NCI-H69 (cell line): ENCODE measurements at regions not wholly inside any gene's neighbourhood (a gene's known extent, or its start where the extent isn't known, plus 50 kb on each side); places are given as distances from the start of the nearest gene placed in this dataset.

Source experiments
- DNase-seq: peaks from one replicate; lab custom pipeline; 2025; lab: John Stamatoyannopoulos, UW

DNA sequence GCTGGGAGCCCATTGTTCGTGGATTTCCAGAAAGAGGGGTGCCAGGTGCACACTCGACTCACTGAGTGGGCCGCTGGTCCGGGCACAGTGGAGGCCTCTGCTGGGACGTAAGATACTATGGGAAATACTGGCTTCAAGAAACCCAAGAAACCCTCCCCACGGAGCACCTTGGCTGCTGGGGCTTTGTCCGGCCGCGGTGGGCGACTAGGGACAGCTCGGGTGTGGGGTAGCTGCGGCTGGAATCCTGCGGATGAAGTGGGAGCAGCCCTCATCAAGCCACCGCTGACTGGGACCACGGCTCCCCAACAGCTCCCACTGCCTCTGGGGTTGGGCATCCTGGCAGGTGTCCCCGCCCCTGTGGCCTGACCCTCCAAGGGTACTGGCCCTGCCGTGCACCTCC, 69.5 kb upstream of the GATA5 start:
- no peak for DNase-seq

DNA sequence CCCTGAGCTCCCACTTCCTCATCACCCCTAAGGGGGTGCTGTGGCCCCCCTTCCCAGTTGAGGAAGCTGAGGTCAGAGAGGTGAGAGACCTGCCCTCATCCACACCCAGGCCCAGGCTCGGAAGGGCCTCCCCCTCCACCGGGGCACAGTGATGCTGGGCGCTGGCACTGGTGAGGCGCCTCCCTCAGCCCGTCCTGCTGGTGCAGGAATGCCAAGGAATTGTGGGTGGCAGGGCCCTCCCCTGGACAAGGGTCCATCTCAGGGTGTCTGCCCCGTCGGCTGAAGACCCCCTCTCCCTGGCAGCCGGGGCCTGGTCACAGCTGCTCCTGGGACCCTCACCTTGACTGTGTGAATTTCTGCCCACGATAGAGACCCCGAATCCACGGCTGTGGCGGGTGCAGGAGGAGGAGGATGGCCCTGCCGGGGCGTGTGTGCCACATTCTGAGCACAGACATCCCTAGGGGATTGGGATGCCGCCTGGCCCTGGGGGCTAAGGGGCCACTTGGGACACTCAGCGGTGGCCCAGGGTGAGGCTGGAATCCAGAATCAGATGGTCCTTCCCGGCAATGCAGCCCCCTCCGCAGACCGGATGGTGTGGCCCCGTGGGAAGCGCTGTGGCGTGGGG, 70.2 kb upstream of the GATA5 start:
- DNase-seq, result no peak

DNA sequence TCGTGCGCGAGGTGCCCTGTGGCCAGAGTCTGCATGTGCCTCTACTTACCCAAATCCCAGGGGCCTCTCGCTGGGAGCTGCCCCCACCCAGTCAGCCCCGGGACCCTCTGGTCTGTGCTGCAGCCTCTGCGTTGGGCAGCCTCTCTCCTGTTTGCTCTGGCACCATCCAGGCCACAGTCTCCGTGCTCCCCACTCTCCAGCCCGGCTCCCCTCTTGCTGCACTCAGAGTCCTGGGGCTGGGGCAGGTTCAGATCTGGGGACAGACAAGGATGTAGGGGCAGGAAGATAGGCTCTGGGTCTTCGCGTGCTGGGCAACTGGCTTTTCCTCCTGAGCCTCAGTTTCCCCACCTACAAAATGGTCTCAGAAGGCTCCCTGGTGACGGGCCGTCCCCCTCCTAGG, 70.8 kb upstream of the GATA5 start:
- DNase-seq, result no peak

DNA sequence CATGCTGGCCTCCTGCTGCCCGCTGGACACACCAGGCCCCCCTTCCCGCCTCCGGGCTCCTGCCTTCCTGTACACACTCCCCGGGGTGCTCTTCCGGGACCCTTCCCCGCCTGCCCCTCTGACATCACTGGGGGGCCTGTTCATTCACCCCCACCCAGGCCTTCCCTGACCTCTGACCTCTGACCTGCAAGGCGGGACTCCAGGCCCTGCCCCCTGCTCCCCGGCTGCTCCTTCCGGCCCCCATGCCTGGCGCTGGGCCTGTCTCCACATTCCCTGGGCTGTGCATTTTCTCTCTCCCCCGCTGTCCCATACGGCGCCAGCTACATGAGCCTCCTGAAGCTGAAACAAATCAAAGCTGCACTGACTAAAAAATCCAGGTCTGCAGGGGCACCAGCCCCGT, 71.6 kb upstream of the GATA5 start:
- no peak for DNase-seq

DNA sequence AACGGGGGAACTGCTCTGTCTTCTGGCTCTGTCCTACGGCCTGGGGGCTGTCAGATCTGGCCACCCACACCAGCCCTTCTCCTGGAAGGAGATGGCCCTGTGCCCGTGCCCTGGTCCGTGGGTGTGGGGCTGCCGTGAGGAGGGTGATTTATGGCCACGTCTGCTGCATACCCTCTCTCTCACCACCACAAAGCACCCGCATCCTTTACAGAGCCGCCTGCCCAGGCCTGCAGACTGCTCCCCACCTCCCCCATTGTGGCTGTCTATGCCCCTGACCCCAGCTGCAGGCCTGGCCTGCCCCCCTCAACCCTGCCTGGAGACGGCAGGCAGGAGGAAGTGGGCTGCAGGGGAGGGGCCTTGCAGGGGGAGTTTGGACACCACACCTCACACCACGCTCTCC, 72.7 kb upstream of the GATA5 start:
- DNase-seq, result no peak

DNA sequence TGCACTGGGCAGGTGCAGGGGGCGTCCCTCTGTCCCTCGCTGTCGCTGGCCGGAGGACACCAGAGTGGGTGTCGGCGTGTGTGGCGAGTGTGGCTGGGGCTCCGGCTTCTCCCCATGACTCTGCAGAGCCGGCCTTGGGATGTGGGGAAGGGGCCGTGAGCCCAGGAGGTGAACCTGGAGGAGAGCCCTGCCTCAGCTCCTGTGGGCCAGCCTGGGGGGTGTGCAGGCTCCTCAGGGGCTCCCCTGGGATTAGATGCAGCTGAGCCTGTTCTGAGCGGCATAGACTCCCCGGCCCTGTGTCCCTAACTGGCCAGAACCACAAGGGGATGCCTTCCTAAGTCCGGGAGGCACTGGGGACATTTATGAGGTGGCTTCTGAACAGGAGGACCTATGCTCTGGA, 73.2 kb upstream of the GATA5 start:
- DNase-seq, result no peak

DNA sequence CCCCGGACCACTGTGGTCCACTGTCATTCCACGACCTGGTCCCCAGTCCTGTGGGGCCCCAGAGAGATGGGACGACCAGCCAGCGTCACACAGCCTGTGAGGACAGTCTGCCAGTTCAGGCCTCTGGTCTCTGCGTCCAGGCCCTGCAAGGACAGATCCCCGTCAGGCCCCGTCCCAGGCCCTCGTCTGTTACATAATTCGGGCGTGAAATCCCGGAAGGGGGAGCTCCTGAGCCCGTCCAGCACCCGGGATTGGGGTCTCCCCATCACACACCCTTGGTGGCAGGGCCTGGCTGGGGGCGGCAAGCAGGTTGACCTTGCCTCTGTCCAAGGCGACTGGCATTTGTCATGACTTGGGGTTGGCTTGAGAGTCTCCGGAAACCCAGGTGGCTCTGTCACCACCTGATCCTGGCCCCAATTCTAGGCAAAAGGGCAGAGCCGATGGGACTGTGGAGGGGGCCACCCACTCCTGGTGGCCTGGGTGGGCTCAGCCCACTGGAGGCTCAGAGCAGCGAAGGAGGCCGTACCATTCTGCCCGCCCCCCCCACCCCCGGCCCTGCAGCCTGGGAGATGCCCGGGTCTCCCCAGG, 73.8 kb upstream of the GATA5 start:
- DNase-seq, result no peak

DNA sequence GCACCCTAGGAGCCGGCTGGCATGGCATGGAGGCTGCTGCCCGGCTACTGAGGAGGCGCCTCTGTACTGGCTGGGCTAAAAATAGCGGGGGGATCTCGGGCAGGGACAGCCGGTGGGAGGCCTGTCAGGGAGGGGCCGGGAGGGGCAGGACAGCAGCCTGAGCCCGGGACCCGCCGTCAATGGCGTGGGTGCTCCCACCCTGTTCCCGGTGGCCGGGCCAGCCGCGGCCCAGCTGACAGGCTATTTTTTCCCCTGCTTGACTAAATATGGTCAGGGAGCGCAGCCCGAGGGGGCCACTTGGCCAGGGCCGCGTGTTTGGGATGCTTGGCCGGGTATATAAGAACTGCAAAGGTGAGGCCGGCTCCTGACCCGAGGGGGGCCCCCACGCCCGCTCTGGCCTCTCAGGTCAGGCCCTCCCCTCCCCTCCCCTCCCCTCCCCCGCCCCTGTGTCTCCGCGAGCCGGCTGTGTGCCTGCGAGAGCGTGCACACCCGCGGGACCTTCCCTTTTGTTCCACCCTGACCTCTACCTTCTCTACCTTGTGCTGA, 74.4 kb upstream of the GATA5 start:
- no peak for DNase-seq

DNA sequence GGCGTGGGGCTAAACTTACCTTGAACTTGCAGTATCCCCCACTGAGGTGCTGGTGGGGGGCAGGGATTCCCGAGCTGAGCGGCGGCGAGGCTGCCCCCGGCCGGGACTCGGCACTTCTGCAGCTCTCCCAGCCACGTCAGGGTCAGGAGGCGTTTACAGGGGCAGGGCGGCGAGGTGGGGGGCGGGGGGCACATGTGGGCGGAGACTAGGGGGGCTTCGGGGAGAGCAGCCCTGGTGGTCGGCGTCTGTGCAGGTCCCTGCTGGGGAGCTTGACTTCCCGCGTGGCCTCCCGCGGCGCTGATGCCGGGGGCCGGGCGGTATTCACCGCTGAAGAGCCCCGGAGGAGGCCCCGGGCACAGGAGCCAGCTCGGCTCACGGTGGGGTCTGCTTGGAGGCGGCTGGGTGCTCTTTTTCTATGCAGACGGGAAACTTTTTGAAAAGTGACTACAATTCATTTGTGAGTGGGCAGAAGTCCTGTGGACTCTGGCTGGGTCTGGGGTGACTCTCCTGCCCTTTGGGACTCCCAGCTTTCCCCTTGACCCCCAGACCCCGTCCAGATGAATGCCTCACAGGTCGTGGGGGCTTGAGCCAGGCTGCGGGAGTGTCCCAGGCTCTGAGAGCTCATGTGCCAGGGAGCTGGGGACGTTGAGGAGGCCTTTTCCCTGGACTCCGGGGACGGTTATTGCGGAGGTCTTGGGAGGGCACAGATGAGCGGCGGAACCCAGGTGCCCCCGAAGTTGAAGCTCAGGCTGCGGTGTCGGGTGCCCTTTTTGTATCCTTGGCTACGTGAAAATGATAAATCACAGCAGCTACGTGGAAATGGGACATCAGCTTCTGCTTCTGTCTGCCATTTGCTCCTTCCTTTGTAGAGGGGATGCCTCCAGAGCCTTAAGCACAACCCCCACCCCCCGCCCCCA, 75.9 kb upstream of the GATA5 start:
- no peak for DNase-seq

DNA sequence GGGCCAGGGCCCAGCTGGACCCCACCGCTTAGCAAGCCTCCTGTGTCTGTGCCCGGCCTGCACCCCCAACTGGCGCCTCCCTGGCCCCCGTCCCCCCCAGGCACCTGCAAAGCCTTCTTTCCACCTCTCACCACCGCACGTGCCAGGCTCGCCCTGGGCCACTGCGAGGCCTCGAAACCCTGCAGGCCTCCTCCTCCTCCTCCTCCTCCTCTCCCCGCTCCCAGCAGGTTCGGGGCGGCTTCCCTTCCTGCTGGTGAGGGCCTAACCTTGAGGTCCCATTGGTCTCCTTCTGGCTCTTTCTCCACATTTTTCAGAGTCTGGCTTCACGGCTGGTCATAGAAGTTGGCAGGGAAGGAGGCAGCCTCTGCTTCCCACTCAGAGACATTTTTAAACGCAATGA, 76.8 kb upstream of the GATA5 start:
- no peak for DNase-seq

DNA sequence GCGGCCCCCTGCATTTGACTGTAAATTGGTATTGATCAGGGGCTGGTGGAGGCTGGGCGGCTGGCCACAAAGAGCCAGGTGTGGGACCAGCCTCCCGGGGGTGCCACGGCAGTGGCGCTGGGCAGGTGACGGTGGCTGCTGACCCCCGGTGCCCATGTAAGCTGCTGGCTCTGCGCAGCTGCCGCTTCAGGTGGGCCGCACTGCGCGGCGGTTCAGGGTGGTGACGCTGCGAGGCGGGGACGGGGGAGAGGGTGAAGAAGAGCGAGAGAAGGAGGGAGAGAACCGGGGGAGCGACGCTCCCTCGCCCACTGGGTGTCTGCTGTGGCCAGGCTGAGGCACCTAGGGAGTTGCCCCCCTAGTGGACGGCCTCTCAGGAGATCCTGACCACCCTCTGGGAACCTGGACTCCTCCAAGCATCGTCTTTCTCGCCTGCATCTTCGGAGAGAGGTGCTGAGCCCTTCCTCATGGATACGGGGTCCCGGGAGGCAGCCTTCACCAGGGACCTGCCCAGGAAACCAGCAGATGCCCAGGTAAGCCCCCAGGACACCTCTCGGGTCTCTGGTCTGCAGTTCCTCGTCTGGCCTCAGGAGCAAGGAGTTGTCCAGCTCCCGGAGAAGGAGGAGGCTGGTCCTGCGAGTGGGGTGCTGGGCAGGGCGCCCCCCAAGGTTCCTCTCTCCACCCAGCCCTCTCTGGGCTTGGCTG, 77.5 kb upstream of the GATA5 start:
- DNase-seq, result no peak

DNA sequence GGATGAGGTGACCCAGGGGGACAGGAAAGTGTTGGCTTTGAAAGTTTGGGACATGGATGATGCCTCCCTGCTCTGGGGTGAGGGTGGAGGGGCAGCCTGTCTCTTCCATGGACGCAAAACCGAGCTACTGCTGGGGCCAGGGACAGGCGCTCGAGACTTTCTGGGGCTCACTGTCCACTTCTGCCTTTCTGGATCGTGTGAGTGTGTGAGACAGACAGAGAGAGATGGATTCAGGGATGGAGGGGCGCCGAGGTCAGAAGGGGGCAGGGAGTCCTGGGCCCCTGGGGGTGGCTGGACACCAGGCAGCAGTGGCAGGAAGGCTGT, 78.0 kb upstream of the GATA5 start:
- no peak for DNase-seq

DNA sequence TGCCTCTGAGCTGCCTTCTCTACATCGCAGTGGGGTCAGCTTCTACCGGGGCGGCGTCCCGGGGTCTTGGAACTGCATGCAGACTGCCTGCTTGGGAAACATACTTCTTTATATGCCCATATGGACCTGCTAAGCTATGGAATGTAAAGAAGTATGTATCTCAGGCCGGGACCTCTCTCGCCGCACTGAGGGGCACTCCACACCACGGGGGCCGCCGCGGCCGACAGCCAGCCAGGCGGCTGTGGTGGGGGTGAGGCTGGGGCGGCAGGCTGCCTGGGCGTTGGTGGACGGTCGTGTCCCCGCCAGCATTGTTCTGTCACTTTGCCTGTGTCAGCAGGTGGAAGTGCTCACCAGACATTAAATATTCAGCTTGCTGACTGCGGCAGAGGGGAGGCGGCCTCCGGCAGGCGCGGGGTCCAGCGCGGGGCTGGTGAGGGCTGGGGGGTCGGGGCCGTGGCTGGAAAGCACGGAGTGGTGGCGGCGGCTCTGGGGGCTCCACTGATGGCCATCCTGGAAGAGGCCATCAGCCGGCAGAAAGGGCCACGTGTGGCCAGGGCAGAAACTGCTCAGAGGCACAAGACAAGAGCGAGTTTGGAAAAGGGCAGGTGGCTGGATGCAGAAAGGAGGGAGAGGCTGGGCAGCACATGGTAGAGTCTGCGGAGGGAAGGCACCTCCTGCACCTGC, 78.6 kb upstream of the GATA5 start:
- no peak for DNase-seq

DNA sequence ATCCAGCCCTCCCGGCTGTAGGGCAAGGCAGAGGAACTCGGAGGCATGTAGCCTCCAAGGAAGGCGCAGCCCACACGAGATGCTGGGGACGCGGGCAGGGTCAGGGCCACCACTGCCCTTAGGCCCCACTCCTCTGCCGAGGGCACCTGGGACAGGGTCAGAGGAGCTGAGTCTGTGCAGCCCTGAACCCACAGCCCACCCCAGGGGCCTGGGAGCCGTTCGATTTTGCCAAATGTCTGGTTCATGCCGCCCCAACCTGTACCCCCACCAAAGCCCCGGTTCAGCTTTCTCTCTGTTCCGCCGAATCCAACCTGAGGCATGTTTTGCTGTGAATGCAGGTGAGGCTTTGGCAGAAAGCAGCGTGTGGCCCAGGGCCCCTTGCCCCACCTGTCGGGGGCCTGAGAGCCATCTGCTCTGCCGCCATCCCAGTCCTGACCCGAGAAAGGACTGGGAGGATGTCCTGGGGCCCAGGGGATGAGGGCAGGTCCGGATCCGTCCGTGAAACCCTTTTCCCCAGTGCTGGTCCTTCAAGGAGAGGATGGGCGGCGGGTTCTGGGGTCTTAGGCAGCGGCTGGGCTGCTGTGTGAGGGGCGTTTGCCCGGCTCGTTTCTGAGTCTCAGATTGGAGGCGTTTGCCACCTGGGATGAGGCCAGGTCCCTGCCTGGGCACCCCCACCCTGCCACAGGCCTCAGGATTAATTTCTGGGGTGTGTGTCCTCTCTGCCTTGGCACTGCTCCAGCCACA, 79.3 kb upstream of the GATA5 start:
- no peak for DNase-seq

DNA sequence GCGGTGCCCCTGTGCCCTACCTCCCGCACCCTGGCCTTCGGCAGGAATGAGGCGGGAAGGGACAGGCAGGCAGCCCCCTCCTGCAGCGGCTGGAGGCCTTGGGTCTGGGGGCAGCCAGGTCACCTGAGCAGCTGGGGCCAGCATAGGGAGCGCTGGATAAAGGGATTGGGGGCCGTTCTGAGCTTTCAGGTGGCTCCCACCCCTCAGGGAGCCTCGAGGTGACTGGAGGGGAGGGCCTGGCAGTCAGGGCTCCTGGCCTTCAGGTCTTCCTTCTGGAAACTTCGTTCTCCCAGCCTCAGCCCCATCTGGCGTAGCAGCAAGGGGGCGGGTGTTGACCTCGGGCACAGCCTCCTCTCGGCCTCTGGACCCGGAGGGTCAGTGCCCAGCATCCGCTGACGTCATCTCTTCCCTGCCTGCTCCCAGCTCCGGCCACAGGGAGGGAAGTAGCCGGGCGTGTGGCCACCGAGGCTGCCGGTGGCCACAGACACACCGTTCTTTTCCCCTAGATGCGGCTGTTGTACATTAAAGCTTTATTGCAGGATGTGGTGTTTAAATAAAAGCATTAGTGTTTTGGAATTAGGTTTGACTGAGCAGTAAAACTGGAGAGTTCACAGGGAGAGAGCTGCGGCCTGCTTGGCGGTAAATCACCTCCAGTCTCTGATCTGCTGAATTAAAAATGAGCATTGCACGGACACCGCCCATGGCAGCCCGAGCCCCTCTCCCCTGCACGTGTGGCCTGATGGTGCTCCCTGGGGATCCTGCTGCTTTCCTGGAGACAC, 80.0 kb upstream of the GATA5 start:
- DNase-seq, result no peak

DNA sequence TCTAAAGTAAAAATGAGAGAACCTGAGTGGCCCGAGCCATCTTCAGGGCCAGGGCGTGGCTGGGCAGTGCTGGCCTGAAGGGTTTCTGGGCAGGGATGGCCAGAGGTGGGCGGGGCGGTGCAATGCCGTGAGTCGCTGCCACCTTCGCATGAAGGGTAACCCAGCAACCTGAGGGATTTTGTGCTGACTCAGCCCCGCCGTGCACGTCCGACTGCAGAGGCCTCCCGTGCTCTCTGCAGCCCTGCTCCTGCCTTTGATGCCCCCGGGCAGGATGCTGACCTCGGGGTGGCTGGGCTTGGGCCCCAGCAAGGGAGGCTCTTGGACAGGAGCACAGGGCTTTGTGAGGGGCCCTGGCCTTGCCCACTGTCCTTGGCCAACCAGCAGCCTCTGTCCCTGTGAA, 81.7 kb upstream of the GATA5 start:
- DNase-seq, result no peak

DNA sequence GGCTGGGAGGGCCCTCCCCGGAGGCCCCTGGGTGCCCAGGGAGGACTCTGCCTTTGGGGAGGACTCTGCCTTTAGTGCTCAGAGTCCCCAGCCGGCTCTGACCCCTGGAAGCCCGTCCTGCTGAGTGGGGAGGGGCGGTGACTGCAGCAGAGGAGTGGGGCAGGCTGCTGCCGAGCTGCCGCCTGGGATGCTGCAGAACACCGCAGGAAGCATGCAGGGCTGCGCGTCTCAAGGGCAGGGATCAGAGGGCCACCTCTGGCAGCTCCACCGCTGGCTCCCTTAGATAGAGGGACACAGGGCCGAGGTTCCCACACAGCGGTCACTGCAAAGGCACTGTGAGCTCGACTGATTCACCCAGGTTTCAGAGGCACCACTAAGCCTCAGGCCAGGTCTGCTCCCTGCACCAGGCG, 82.2 kb upstream of the GATA5 start:
- DNase-seq, result no peak

DNA sequence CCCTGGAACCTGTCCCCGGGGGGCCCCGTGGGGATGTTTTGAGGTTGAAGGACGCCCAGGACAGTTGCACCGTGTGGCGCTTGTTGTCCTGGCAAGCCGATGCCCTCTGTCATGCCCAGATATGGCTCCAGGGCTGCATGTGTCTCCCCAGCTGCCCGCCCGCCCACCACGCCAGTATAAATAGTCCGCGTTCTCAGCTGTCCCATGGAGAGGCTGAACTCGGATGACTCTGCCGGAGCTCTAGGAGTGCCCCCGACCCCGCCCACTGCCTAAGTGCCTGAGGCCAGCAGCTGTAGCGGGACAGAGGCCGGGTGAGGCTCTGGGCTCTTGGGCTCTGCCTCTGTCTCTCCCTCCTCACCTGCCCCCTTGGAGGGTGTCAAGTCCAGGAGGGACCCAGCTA, 83.0 kb upstream of the GATA5 start:
- no peak for DNase-seq

DNA sequence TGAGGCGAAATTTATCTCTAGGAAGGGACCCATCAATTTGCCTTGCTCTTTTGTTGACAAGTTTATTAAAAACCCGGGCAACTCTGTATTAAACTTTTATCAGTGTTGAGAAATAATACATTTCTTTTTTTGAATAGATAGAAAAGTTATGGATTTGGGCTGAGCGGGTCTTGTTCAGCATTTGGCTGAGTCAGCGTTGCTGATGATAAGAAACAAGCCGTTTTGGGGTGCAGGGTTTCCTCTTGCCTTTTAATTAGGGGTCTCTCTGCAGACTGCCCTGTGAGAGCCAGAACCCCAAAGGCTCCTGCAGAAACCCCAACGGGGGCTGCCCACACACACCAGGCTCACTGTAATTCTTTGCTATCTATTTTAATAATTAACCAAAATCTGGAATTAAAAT, 82.1 kb upstream of the SLCO4A1 start:
- DNase-seq, result no peak

DNA sequence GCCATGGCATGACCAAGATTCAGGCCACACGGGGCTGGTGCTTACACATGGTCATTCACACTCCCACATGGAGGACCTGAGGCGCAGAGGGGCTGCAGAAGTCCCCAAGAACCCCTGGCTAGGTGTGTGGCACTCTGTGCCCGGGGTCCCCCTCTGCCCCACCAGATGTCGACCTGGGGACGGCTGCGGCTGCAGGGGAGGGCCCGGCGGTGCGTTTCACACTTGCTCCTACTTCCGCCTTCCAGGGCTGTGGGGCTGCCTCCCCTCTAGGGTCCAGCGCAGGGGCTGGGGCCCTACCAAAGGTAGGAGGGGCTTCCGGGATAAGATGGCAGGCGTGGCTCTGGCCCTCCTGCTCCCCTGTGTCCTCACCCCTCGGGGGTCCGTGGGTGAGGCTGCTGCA, 81.1 kb upstream of the SLCO4A1 start:
- DNase-seq, result no peak

DNA sequence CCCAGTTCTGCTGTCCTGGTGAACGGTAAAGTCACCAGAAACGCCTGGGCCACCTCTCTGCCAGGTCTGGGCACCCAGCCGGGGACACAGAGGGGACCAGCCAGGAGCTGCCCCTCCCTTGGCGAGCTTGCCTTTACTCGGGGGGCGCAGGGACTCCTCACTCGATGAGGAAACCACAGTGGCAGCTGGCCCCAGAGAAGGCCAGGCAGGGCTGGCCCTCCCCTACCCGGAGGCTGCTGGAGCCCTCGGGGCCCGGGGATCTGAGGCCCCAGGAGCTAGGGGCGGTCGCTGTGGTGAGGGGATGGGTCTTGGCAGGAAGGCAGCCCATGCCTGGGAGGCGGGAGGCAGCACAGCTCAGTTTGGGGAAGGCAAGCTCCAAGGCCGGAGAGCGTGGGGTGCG, 80.4 kb upstream of the SLCO4A1 start:
- no peak for DNase-seq
